Liver (tissue), 8 donors: ENCODE measurements at regions not wholly inside any gene's neighbourhood (a gene's known extent, or its start where the extent isn't known, plus 50 kb on each side); places are given as distances from the start of the nearest gene placed in this dataset.
"Not testable (repeated sequence)": the region's sequence is repeated elsewhere in the genome, so short reads cannot be mapped to it uniquely, and the experiment has no call there.

Experiments
- DNase-seq: peaks from one replicate; pipeline ENCODE4 v3.0.0-alpha.2; 2017; ENCODE audit warnings: low spot score
- H3K27ac ChIP-seq, 2 donors: one replicate each; pipeline ENCODE4 v1.7.0; 2013; ENCODE audit warnings: inconsistent platforms in 2 of 2, low read length in 2 of 2, control low read depth in 1 of 2, low read depth in 1 of 2, mild to moderate bottlenecking in 1 of 2
- H3K27me3 ChIP-seq, 4 donors: one replicate each; pipeline versions ENCODE4 v1.6.1 to v1.7.0; 2013; ENCODE audit warnings: low read length in 3 of 4, inconsistent platforms in 1 of 4, mild to moderate bottlenecking in 1 of 4, moderate library complexity in 1 of 4; ENCODE audit not compliant: control insufficient read depth in 4 of 4, insufficient read depth in 4 of 4
- H3K36me3 ChIP-seq, 4 donors: one replicate each; pipeline versions ENCODE4 v1.6.1 to v1.7.0; 2013; ENCODE audit warnings: low read length in 3 of 4, mild to moderate bottlenecking in 3 of 4, low read depth in 1 of 4, moderate library complexity in 1 of 4; ENCODE audit not compliant: control insufficient read depth in 4 of 4, insufficient read depth in 3 of 4
- H3K4me1 ChIP-seq, 4 donors: one replicate each; pipeline versions ENCODE4 v1.6.1 to v1.7.0; 2013; ENCODE audit warnings: low read length in 3 of 4, mild to moderate bottlenecking in 3 of 4, moderate library complexity in 1 of 4; ENCODE audit not compliant: control insufficient read depth in 4 of 4, insufficient read depth in 4 of 4
- H3K4me3 ChIP-seq, 3 donors: one replicate each; pipeline versions ENCODE4 v1.6.1 to v1.7.0; 2013; ENCODE audit warnings: low read length in 3 of 3, control low read depth in 1 of 3, low read depth in 1 of 3, mild to moderate bottlenecking in 1 of 3
- H3K9ac ChIP-seq, 2 donors: one replicate each; pipeline ENCODE4 v1.7.0; 2013; ENCODE audit warnings: low read length in 2 of 2, mild to moderate bottlenecking in 2 of 2, moderate library complexity in 2 of 2, control low read depth in 1 of 2, low read depth in 1 of 2
- H3K9me3 ChIP-seq, 4 donors: one replicate each; pipeline versions ENCODE4 v1.6.1 to v1.7.0; 2013; ENCODE audit warnings: low read length in 3 of 4; ENCODE audit not compliant: control insufficient read depth in 4 of 4
- CTCF ChIP-seq: fragments of 150-350 bp; IDR thresholded peaks from 2 replicates; pipeline ENCODE4 v1.5.1; 2017; ENCODE audit warnings: improper control_type of control experiment, low read depth, low read length; ENCODE audit not compliant: missing input control
- GABPA ChIP-seq, 2 donors: IDR thresholded peaks in 1 of 2; conservative IDR thresholded peaks in 1 of 2; 2 replicates each; pipeline ENCODE4 v1.6.1; 2016; ENCODE audit warnings: antibody characterized with exemption in 2 of 2, mild to moderate bottlenecking in 1 of 2, moderate library complexity in 1 of 2
- HNF4A ChIP-seq, 2 donors: conservative IDR thresholded peaks; 2 replicates each; pipeline ENCODE4 v1.6.1; 2016; ENCODE audit warnings: antibody characterized with exemption in 2 of 2, mild to moderate bottlenecking in 2 of 2
- HNF4G ChIP-seq: IDR thresholded peaks from 2 replicates; pipeline ENCODE4 v1.6.1; 2016; ENCODE audit warnings: antibody characterized with exemption
- MAX ChIP-seq: IDR thresholded peaks from 2 replicates; pipeline ENCODE4 v1.6.1; 2016; ENCODE audit warnings: antibody characterized with exemption
- RAD21 ChIP-seq, 2 donors: IDR thresholded peaks; 2 replicates each; pipeline ENCODE4 v1.6.1; 2016; ENCODE audit warnings: antibody characterized with exemption in 2 of 2, mild to moderate bottlenecking in 2 of 2
- WGBS: extraction: QIAGEN DNeasy Blood & Tissue Kit; methylation state at CpG from one replicate; pipeline ENCODE4 v1.1.7; 2013; 5-methylcytosine and 5-hydroxymethylcytosine counted together
- donor health status: healthy.
- donor health status: healthy.
- donor health status: healthy.
- donor health status: healthy.
- donor health status: healthy.

GRCh38 chr1:164165466-164165865 is 393.5 kb upstream of the PBX1 start:
- TF ChIP-seq CTCF = no peak
- no peak for DNase-seq
- WGBS = 61% methylated on average over 2 of the region's 2 CpGs
- Histone ChIP-seq H3K27me3 (no peaks in the 10 kb centered on the region), H3K4me3 (no peak overlapping the region), H3K9me3 (no peaks in the 10 kb centered on the region), H3K36me3 (no peaks in the 10 kb centered on the region), H3K27ac (no peak overlapping the region), H3K9ac (no peak overlapping the region), H3K4me1 (no peaks in the 10 kb centered on the region)

GRCh38 chr1:164166454-164166853 is 392.5 kb upstream of the PBX1 start:
- DNase-seq, H3K27ac ChIP-seq, H3K9me3 ChIP-seq, H3K9ac ChIP-seq, H3K36me3 ChIP-seq, H3K27me3 ChIP-seq, H3K4me3 ChIP-seq, H3K4me1 ChIP-seq: not testable (repeated sequence)
- 56% methylated on average over 6 of the region's 6 CpGs for WGBS
- peak; percentile 67 to 83 for TF ChIP-seq RAD21 (IDR thresholded peaks at IDR 0.05)
- TF ChIP-seq CTCF = peak; percentile 32

GRCh38 chr1:164177118-164177517 is 381.9 kb upstream of the PBX1 start:
- DNase-seq = no peak
- no peak overlapping the region for H3K4me3 ChIP-seq
- TF ChIP-seq CTCF (no peak), HNF4G (no peak), RAD21 (IDR thresholded peaks at IDR 0.05) (no peak), HNF4A (conservative IDR thresholded peaks at IDR 0.05) (no peak), GABPA (IDR thresholded peaks at IDR 0.05 in 1 of 2, conservative IDR thresholded peaks at IDR 0.05 in 1 of 2) (no peak), MAX (no peak)
- no peaks in the 10 kb centered on the region for H3K36me3 ChIP-seq
- H3K9me3 ChIP-seq = no peaks in the 10 kb centered on the region
- no peaks in the 10 kb centered on the region for H3K4me1 ChIP-seq
- no peak overlapping the region for H3K27ac ChIP-seq
- no peak overlapping the region for H3K9ac ChIP-seq
- WGBS = 68% methylated on average over 2 of the region's 2 CpGs
- no peaks in the 10 kb centered on the region for H3K27me3 ChIP-seq
